Liver (tissue), 3 donors: ENCODE measurements at regions not wholly inside any gene's neighbourhood (a gene's known extent, or its start where the extent isn't known, plus 50 kb on each side); places are given as distances from the start of the nearest gene placed in this dataset.

ENCODE experiments used
- ATF3 ChIP-seq: IDR thresholded peaks from 2 replicates; pipeline ENCODE4 v1.6.1; 2016; ENCODE audit warnings: antibody characterized with exemption
- CTCF ChIP-seq: fragments of 150-350 bp; IDR thresholded peaks from 2 replicates; pipeline ENCODE4 v1.5.1; 2017; ENCODE audit warnings: improper control_type of control experiment, low read depth, low read length; ENCODE audit not compliant: missing input control
- HNF4A ChIP-seq, 2 donors: conservative IDR thresholded peaks; 2 replicates each; pipeline ENCODE4 v1.6.1; 2016; ENCODE audit warnings: antibody characterized with exemption in 2 of 2, mild to moderate bottlenecking in 2 of 2
- RXRA ChIP-seq, 2 donors: IDR thresholded peaks; 2 replicates each; pipeline ENCODE4 v1.6.1; 2017 to 2018; ENCODE audit warnings: antibody characterized with exemption in 2 of 2, mild to moderate bottlenecking in 1 of 2
- donor health status: healthy.
- donor health status: healthy.

- TF ChIP-seq RXRA (IDR thresholded peaks at IDR 0.05) (no peak), CTCF (no peak), HNF4A (conservative IDR thresholded peaks at IDR 0.05) (no peak), ATF3 (no peak)
Observed at GRCh38 chr15:89395031-89395430, 60.4 kb upstream of the POLG start.
